GM13977 (cell line): ENCODE measurements at regions not wholly inside any gene's neighbourhood (a gene's known extent, or its start where the extent isn't known, plus 50 kb on each side); places are given as distances from the start of the nearest gene placed in this dataset.

Experiments
- DNase-seq: peaks from one replicate; pipeline ENCODE4 v3.0.0; 2012; ENCODE audit warnings: low spot score
- CTCF ChIP-seq: IDR thresholded peaks from 2 replicates; pipeline ENCODE4 v1.5.1; 2012; ENCODE audit warnings: mild to moderate bottlenecking, control low read depth; ENCODE audit not compliant: insufficient read depth; ENCODE audit errors: extremely low read depth, missing control alignments
- in situ Hi-C: fragments of 300-500 bp; cut with MboI; formaldehyde crosslinking; loops from one replicate; pipeline ENCODE4 v1.12.0; 2022; ENCODE audit warnings: low sequenced_read_pairs, low pct_unique_long_range_greater_than_20kb, mixed read lengths, inconsistent platforms; ENCODE audit not compliant: unreplicated experiment

- in situ Hi-C loops = no loop called here
- DNase-seq = no peak
- TF ChIP-seq CTCF = no peak
These were observed 241.1 kb upstream of the PMEPA1 start for GRCh38 chr20:57950764-57951485.

DNA sequence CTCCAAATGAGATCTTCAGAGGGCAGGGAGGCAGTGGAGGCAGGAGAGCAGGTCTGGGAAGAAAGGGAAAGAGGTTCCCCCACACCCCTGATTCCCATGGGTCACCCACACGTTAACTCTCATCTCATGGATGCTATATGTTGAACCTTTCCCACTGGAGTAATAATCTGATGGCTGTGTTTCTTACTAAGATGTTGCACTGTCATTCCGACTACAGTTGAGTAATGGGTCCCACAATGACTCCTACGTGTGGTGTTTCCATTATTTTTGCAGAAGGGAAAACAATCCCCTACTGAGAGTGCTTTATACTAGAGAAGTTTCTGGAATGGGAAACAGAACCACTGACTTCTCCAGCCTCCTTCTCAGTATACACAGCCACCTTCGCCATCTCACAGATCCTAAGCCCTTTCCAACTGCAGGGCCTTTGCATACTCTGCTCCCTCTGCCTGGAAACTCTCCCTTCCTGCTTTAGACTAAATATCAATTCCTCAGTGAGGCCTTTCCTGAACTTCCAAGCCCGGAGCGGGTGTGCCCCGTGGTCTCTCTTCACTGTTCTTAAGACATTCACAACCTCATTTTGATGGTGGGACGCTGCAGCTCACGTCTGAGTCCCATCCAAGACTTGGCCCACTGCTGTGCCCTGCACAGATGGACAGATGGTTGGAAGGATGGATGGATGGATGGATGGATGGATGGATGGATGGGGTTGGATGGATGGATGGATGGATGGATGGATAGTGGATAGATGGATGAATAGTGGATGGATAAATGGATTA is 238.6 kb upstream of the PMEPA1 start:
- DNase-seq = no peak
- in situ Hi-C loops = no loop called here
- no peak for TF ChIP-seq CTCF

DNA sequence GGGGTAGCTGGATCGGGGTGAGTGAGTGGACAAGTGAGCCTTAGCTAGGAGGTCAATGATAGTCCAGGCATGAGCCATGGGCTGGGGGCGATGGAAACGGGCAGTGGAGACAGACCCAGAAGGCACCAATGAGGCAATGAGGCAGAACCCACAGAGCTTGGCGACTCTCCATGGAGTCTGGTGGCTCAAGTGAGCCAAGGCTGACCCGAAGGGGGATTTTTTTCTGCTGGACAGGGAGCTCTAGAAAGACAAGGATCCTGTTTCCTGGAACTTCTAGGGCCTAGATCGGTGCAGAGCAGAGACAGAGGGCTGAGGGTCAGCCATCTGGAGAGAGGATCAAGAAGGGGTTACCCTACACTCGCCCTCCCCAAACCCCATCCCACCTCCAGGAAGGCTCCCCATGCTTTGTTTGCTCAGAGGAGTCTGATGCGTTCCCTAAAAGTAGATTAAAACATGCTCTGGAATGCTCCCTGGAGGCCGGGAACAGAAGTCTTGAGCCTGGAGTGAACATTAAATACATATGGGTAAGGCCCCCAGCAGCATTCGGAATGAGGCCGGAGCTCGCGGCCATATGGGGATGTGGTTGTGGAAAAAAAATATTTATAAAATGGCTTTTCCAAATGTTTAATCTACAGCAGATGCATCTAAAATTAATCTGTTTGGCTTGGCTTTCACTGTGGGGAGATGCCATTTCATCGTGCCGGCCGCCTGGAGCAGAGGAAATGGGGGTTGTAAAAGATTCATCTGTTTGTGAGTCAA is 237.8 kb upstream of the PMEPA1 start:
- in situ Hi-C loops = no loop called here
- no peak for DNase-seq
- no peak for TF ChIP-seq CTCF

DNA sequence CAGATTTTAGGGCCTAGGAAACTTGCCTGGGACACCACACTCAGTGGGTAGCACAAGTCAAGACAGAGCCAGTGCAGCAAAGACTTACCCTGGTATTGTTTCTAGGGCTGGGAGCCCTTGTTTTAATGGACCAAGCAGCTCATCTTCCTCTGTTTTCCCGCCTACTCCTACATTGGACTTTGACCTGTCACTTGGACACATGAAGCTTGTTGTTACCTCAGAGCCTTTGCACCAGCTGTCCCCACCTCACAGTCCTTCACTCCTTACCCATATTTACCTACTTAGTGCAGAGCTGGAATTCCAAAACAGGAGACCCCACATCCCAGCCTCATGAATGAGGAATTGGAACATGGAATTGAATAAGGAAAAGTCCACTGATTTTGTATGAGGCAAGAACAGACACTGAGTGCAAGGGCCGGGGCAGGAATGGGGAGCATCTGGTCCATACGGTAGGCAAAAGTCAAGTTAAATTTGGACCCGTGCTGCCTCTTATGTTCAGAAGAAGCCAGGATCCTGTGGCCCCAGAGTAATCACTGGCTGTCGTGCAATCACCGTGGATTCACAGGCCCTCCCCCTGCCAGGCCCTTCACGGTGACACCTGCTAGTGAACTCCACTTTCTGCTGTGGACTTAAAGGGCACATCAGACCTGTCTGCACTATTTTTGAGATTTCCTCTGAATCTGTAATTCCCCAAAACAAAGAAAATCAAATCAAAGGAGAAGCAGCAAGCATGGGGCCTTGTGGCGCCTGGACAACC is 236.9 kb upstream of the PMEPA1 start:
- no peak for DNase-seq
- in situ Hi-C loops = no loop called here
- TF ChIP-seq CTCF = no peak

GRCh38 chr20:57944988-57945387 is 235.2 kb upstream of the PMEPA1 start:
- TF ChIP-seq CTCF = no peak
- in situ Hi-C loops = no loop called here
- DNase-seq = no peak

GRCh38 chr20:57943950-57944349 is 234.1 kb upstream of the PMEPA1 start:
- TF ChIP-seq CTCF = no peak
- in situ Hi-C loops = no loop called here
- DNase-seq = no peak
